MM.1S (cell line): ENCODE measurements at regions not wholly inside any gene's neighbourhood (a gene's known extent, or its start where the extent isn't known, plus 50 kb on each side); places are given as distances from the start of the nearest gene placed in this dataset.

ENCODE experiments used
- DNase-seq: peaks from one replicate; pipeline ENCODE4 v3.0.0-alpha.2; 2015
- H2AFZ ChIP-seq: fragments of 300-600 bp; sonication (generic); 2 replicates; pipeline ENCODE4 v1.6.0; 2016; ENCODE audit warnings: antibody characterized with exemption, low read length
- H3F3A ChIP-seq: fragments of 300-600 bp; sonication (generic); 2 replicates; pipeline ENCODE4 v1.6.1; 2016; ENCODE audit warnings: mild to moderate bottlenecking, antibody characterized with exemption, low read length, moderate library complexity, mixed read lengths; ENCODE audit not compliant: insufficient read depth
- H3K27ac ChIP-seq: fragments of 300-600 bp; sonication (generic); 2 replicates; pipeline ENCODE4 v1.5.1; 2016; ENCODE audit warnings: mild to moderate bottlenecking, low read length
- H3K27me3 ChIP-seq: fragments of 300-600 bp; sonication (generic); replicated peaks from 2 replicates; pipeline ENCODE4 v1.6.0; 2016; ENCODE audit warnings: low read length; ENCODE audit not compliant: insufficient read depth
- H3K36me3 ChIP-seq: fragments of 300-600 bp; sonication (generic); replicated peaks from 2 replicates; pipeline ENCODE4 v1.6.1; 2016; ENCODE audit warnings: mild to moderate bottlenecking, low read length, mixed read lengths; ENCODE audit not compliant: insufficient read depth
- H3K4me1 ChIP-seq: fragments of 300-600 bp; sonication (generic); 2 replicates; pipeline ENCODE4 v1.6.1; 2016; ENCODE audit warnings: low read length, mixed read lengths
- H3K4me2 ChIP-seq: fragments of 300-600 bp; sonication (generic); 2 replicates; pipeline ENCODE4 v1.6.0; 2016; ENCODE audit warnings: low read depth, low read length
- H3K4me3 ChIP-seq: fragments of 300-600 bp; sonication (generic); 2 replicates; pipeline ENCODE4 v1.5.1; 2016; ENCODE audit warnings: low read length, mixed read lengths
- H3K79me2 ChIP-seq: fragments of 300-600 bp; sonication (generic); 2 replicates; pipeline ENCODE4 v1.6.1; 2016; ENCODE audit warnings: mixed run types, low read length, mixed read lengths
- H3K9ac ChIP-seq: fragments of 300-600 bp; sonication (generic); 2 replicates; pipeline ENCODE4 v1.6.1; 2016; ENCODE audit warnings: low read length, mixed read lengths
- H3K9me2 ChIP-seq: fragments of 300-600 bp; sonication (generic); replicated peaks from 2 replicates; pipeline ENCODE4 v1.6.1; 2016; ENCODE audit warnings: mild to moderate bottlenecking, low read length, mixed read lengths; ENCODE audit not compliant: insufficient read depth
- H3K9me3 ChIP-seq: fragments of 300-600 bp; sonication (generic); replicated peaks from 2 replicates; pipeline ENCODE4 v1.6.1; 2016; ENCODE audit warnings: mild to moderate bottlenecking, low read length, mixed read lengths; ENCODE audit not compliant: insufficient read depth
- H4K20me1 ChIP-seq: fragments of 300-600 bp; sonication (generic); 2 replicates; pipeline ENCODE4 v1.6.1; 2016; ENCODE audit warnings: mild to moderate bottlenecking, low read length, moderate library complexity, mixed read lengths; ENCODE audit not compliant: insufficient read depth
- EZH2 ChIP-seq: fragments of 300-600 bp; sonication (generic); optimal IDR thresholded peaks from 2 replicates; pipeline ENCODE3; 2017; ENCODE audit warnings: low read depth, mild to moderate bottlenecking, antibody characterized with exemption, low read length, mixed read lengths
- EZH2phosphoT487 ChIP-seq: fragments of 300-600 bp; sonication (generic); IDR thresholded peaks from 2 replicates; pipeline ENCODE4 v1.6.1; 2018; ENCODE audit warnings: antibody characterized with exemption, low read length
- TF ChIP-seq, protein P1 (sequence below): fragments of 300-600 bp; sonication (generic); IDR thresholded peaks from 2 replicates; pipeline ENCODE4 v1.5.1; 2016; ENCODE audit warnings: antibody characterized with exemption, low read length, mixed read lengths

DNA sequence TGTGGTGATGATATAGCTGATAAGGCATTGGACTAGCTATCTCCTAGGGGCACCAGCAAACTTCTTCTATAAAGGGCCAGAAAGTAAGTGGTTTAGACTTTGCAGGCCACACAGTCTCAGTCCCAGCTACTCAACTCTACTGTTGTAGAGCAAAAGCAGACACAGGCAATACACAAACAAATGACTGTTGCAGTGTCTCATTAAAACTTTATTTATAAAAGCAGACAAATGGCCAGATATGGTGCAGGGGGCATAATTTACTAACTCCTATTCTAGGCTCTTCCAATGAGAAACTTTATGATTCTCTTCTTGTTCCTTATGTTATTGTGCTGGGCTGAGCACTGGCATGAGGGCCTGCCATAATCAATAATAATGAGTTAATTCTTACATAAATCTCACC lies 176.8 kb upstream of the POU3F1 start:
- Histone ChIP-seq H3K4me1 (no peaks in the 10 kb centered on the region), H4K20me1 (no peaks in the 10 kb centered on the region), H3K27me3 (no peaks in the 10 kb centered on the region), H3K4me3 (no peak overlapping the region), H3F3A (no peaks in the 10 kb centered on the region), H3K9ac (no peak overlapping the region), H3K36me3 (no peaks in the 10 kb centered on the region), H2AFZ (no peak overlapping the region), H3K4me2 (no peak overlapping the region), H3K9me2 (no peaks in the 10 kb centered on the region), H3K9me3 (no peaks in the 10 kb centered on the region), H3K27ac (no peak overlapping the region), H3K79me2 (no peaks in the 10 kb centered on the region)
- TF ChIP-seq, protein P1, sequence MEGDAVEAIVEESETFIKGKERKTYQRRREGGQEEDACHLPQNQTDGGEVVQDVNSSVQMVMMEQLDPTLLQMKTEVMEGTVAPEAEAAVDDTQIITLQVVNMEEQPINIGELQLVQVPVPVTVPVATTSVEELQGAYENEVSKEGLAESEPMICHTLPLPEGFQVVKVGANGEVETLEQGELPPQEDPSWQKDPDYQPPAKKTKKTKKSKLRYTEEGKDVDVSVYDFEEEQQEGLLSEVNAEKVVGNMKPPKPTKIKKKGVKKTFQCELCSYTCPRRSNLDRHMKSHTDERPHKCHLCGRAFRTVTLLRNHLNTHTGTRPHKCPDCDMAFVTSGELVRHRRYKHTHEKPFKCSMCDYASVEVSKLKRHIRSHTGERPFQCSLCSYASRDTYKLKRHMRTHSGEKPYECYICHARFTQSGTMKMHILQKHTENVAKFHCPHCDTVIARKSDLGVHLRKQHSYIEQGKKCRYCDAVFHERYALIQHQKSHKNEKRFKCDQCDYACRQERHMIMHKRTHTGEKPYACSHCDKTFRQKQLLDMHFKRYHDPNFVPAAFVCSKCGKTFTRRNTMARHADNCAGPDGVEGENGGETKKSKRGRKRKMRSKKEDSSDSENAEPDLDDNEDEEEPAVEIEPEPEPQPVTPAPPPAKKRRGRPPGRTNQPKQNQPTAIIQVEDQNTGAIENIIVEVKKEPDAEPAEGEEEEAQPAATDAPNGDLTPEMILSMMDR = no peak
- no peak for TF ChIP-seq EZH2
- no peak for TF ChIP-seq EZH2phosphoT487
- DNase-seq = no peak

DNA sequence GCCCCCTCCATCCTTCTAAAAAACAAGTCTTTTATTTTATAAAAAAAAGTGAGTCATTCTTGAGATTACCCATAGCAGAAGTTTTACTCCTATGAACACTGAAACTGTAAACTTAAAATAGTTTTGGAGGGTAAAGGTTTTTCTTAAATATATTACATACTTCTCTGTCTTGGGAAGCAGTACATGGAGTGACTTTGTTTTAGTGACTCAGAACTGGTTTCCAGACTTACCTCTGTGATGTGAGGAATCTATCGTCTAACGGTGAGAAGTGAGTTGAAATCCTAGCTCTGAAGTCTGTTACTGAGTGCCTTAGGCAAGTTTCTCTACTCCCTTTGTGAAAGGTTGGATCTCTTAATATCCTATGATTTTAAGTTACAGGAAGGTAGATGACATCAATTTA lies 176.3 kb upstream of the POU3F1 start:
- DNase-seq = no peak
- Histone ChIP-seq H3K4me2 (no peak overlapping the region), H3K9me2 (no peaks in the 10 kb centered on the region), H4K20me1 (no peaks in the 10 kb centered on the region), H2AFZ (no peak overlapping the region), H3K79me2 (no peaks in the 10 kb centered on the region), H3K27me3 (no peaks in the 10 kb centered on the region), H3K27ac (no peak overlapping the region), H3K9me3 (no peaks in the 10 kb centered on the region), H3K4me3 (no peak overlapping the region), H3K9ac (no peak overlapping the region), H3K4me1 (no peaks in the 10 kb centered on the region), H3K36me3 (no peaks in the 10 kb centered on the region), H3F3A (no peaks in the 10 kb centered on the region)
- TF ChIP-seq, protein P1 = no peak
- TF ChIP-seq EZH2phosphoT487 (no peak), EZH2 (no peak)

DNA sequence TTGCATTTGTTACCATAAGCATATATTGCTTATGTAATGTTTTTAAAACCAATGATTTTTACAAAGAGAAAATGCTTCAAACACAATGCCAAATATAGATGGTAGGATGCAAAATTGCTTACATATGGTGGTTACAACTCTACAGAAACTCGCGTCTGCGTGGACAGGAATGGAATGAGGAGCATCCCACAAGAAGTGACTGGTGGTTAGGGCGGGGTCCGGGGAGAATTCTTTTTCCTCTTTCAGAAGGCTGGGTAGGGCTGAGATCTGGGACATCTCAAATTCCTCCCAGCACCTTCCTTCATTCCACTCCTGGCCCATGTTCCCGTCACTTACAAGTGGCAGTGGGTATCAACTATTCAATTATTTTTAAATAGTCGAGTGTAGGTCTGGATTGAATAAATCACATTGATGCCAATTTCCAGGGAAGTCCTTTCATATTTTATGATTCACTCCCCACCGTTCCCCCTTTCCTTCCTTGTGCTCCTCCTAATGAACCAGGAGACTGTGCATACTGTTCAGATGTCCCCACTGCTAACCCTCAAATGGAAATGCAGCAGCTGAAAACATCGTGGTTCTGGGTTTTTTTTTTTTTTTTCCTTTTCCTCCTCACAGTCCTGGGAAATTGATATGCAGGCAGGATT lies 174.5 kb upstream of the POU3F1 start:
- no peaks in the 10 kb centered on the region for H3K27me3 ChIP-seq
- H3F3A ChIP-seq = no peaks in the 10 kb centered on the region
- no peak for TF ChIP-seq EZH2phosphoT487
- TF ChIP-seq EZH2 = no peak
- TF ChIP-seq, protein P1 = no peak
- DNase-seq = no peak
- H2AFZ ChIP-seq = no peak overlapping the region
- H3K9me3 ChIP-seq = no peaks in the 10 kb centered on the region
- H3K36me3 ChIP-seq = no peaks in the 10 kb centered on the region
- H3K9ac ChIP-seq = no peak overlapping the region
- H3K79me2 ChIP-seq = no peaks in the 10 kb centered on the region
- no peak overlapping the region for H3K4me3 ChIP-seq
- no peaks in the 10 kb centered on the region for H3K4me1 ChIP-seq
- H4K20me1 ChIP-seq = no peaks in the 10 kb centered on the region
- no peak overlapping the region for H3K4me2 ChIP-seq
- no peaks in the 10 kb centered on the region for H3K9me2 ChIP-seq
- H3K27ac ChIP-seq = no peak overlapping the region
